H1 (cell line): ENCODE measurements at regions not wholly inside any gene's neighbourhood (a gene's known extent, or its start where the extent isn't known, plus 50 kb on each side); places are given as distances from the start of the nearest gene placed in this dataset.

ENCODE experiments used
- GTF2F1 ChIP-seq: IDR thresholded peaks from 2 replicates; pipeline ENCODE4 v1.6.1; 2012; ENCODE audit warnings: low read depth, low read length, improper control_type of control experiment, borderline replicate concordance
- HDAC2 ChIP-seq, 2 experiments: fragments of 300-600 bp in 1 of 2; sonication (generic) in 1 of 2; IDR thresholded peaks; 2 replicates each; pipeline ENCODE4 v1.6.1; 2011 to 2012; ENCODE audit warnings: low read depth in 2 of 2, low read length in 2 of 2, mild to moderate bottlenecking in 2 of 2, moderate library complexity in 2 of 2, borderline replicate concordance in 1 of 2, inconsistent platforms in 1 of 2
- HDAC6 ChIP-seq: IDR thresholded peaks from one replicate; pipeline ENCODE4 v1.7.1; 2012; ENCODE audit warnings: low read depth, mild to moderate bottlenecking, inconsistent platforms, low read length, moderate library complexity
- MAFK ChIP-seq: IDR thresholded peaks from 2 replicates; pipeline ENCODE4 v1.6.1; 2012; ENCODE audit warnings: low read depth, mild to moderate bottlenecking, improper control_type of control experiment, low read length
- NANOG ChIP-seq: IDR thresholded peaks from 2 replicates; pipeline ENCODE4 v1.6.1; 2011; ENCODE audit warnings: low read length, low read depth, mild to moderate bottlenecking, inconsistent platforms; ENCODE audit not compliant: insufficient read depth, poor library complexity, severe bottlenecking
- RAD21 ChIP-seq, 2 experiments: IDR thresholded peaks in 1 of 2; conservative IDR thresholded peaks in 1 of 2; 2 replicates each; pipeline ENCODE4 v1.6.1; 2011; ENCODE audit warnings: low read depth in 2 of 2, low read length in 2 of 2, improper control_type of control experiment in 1 of 2, inconsistent platforms in 1 of 2, mild to moderate bottlenecking in 1 of 2, moderate library complexity in 1 of 2
- RBBP5 ChIP-seq: IDR thresholded peaks from 2 replicates; pipeline ENCODE4 v1.7.1; 2012; ENCODE audit warnings: low read depth, mild to moderate bottlenecking, inconsistent platforms, low read length, moderate library complexity, borderline replicate concordance
- SP2 ChIP-seq: IDR thresholded peaks from 2 replicates; pipeline ENCODE4 v1.6.1; 2012; ENCODE audit warnings: mild to moderate bottlenecking, low read length, inconsistent platforms
- SP4 ChIP-seq: IDR thresholded peaks from 2 replicates; pipeline ENCODE4 v1.6.1; 2012; ENCODE audit warnings: low read length, inconsistent platforms
- TEAD4 ChIP-seq: IDR thresholded peaks from 2 replicates; pipeline ENCODE4 v1.6.1; 2012; ENCODE audit warnings: low read depth, low read length, inconsistent platforms, mixed read lengths
- TF ChIP-seq, protein P1 (sequence below): fragments of 300-600 bp; sonication (generic); IDR thresholded peaks from 2 replicates; pipeline ENCODE4 v1.7.1; 2012; ENCODE audit warnings: low read length, moderate library complexity, mild to moderate bottlenecking, inconsistent platforms; ENCODE audit not compliant: insufficient replicate concordance

DNA sequence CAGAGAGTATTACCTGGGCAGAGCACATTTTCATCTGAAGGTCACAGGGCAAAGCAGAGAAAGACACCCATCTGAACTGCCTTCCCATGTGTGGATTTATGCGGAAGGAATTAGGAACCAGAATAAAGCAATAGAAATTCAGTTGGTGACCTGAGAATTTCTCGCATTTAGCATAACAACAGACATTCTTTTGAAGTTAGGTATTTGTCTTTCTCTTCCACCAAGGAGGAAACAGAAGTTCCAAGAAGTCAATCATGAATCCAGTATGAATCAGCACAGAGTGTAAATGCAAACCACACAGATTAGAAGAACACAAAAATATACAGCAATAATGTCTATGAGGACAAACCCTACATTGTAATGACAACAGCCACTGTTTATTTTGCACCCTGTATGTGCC is 515.2 kb upstream of the BRINP1 start (continued):
- TF ChIP-seq, protein P1, sequence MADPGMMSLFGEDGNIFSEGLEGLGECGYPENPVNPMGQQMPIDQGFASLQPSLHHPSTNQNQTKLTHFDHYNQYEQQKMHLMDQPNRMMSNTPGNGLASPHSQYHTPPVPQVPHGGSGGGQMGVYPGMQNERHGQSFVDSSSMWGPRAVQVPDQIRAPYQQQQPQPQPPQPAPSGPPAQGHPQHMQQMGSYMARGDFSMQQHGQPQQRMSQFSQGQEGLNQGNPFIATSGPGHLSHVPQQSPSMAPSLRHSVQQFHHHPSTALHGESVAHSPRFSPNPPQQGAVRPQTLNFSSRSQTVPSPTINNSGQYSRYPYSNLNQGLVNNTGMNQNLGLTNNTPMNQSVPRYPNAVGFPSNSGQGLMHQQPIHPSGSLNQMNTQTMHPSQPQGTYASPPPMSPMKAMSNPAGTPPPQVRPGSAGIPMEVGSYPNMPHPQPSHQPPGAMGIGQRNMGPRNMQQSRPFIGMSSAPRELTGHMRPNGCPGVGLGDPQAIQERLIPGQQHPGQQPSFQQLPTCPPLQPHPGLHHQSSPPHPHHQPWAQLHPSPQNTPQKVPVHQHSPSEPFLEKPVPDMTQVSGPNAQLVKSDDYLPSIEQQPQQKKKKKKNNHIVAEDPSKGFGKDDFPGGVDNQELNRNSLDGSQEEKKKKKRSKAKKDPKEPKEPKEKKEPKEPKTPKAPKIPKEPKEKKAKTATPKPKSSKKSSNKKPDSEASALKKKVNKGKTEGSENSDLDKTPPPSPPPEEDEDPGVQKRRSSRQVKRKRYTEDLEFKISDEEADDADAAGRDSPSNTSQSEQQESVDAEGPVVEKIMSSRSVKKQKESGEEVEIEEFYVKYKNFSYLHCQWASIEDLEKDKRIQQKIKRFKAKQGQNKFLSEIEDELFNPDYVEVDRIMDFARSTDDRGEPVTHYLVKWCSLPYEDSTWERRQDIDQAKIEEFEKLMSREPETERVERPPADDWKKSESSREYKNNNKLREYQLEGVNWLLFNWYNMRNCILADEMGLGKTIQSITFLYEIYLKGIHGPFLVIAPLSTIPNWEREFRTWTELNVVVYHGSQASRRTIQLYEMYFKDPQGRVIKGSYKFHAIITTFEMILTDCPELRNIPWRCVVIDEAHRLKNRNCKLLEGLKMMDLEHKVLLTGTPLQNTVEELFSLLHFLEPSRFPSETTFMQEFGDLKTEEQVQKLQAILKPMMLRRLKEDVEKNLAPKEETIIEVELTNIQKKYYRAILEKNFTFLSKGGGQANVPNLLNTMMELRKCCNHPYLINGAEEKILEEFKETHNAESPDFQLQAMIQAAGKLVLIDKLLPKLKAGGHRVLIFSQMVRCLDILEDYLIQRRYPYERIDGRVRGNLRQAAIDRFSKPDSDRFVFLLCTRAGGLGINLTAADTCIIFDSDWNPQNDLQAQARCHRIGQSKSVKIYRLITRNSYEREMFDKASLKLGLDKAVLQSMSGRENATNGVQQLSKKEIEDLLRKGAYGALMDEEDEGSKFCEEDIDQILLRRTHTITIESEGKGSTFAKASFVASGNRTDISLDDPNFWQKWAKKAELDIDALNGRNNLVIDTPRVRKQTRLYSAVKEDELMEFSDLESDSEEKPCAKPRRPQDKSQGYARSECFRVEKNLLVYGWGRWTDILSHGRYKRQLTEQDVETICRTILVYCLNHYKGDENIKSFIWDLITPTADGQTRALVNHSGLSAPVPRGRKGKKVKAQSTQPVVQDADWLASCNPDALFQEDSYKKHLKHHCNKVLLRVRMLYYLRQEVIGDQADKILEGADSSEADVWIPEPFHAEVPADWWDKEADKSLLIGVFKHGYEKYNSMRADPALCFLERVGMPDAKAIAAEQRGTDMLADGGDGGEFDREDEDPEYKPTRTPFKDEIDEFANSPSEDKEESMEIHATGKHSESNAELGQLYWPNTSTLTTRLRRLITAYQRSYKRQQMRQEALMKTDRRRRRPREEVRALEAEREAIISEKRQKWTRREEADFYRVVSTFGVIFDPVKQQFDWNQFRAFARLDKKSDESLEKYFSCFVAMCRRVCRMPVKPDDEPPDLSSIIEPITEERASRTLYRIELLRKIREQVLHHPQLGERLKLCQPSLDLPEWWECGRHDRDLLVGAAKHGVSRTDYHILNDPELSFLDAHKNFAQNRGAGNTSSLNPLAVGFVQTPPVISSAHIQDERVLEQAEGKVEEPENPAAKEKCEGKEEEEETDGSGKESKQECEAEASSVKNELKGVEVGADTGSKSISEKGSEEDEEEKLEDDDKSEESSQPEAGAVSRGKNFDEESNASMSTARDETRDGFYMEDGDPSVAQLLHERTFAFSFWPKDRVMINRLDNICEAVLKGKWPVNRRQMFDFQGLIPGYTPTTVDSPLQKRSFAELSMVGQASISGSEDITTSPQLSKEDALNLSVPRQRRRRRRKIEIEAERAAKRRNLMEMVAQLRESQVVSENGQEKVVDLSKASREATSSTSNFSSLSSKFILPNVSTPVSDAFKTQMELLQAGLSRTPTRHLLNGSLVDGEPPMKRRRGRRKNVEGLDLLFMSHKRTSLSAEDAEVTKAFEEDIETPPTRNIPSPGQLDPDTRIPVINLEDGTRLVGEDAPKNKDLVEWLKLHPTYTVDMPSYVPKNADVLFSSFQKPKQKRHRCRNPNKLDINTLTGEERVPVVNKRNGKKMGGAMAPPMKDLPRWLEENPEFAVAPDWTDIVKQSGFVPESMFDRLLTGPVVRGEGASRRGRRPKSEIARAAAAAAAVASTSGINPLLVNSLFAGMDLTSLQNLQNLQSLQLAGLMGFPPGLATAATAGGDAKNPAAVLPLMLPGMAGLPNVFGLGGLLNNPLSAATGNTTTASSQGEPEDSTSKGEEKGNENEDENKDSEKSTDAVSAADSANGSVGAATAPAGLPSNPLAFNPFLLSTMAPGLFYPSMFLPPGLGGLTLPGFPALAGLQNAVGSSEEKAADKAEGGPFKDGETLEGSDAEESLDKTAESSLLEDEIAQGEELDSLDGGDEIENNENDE: no peak
- TF ChIP-seq TEAD4 (peak; percentile 65; the same call in 1 of the 2 replicates), RBBP5 (no peak), SP4 (no peak), HDAC2 (IDR thresholded peaks at IDR 0.05; ENCODE audit: borderline replicate concordance in 1 of 2, low read depth in 2 of 2, low read length in 2 of 2) (no peak), GTF2F1 (no peak), RAD21 (IDR thresholded peaks at IDR 0.05 in 1 of 2, conservative IDR thresholded peaks at IDR 0.05 in 1 of 2; ENCODE audit: low read depth in 2 of 2, low read length in 2 of 2) (no peak), SP2 (no peak), NANOG (no peak), HDAC6 (no peak), MAFK (no peak)
